Neuronal stem cell (in vitro differentiated cells): ENCODE measurements at regions not wholly inside any gene's neighbourhood (a gene's known extent, or its start where the extent isn't known, plus 50 kb on each side); places are given as distances from the start of the nearest gene placed in this dataset.

Source experiments
- DNase-seq: peaks from one replicate; pipeline ENCODE4 v3.0.0-alpha.2; 2013; ENCODE audit warnings: low spot score
- H2AFZ ChIP-seq: one replicate; pipeline ENCODE4 v1.6.1; 2013; ENCODE audit warnings: mild to moderate bottlenecking, low read length, inconsistent platforms
- H2AK5ac ChIP-seq: 2 replicates; pipeline ENCODE4 v1.6.1; 2013; ENCODE audit warnings: low read depth, mild to moderate bottlenecking, inconsistent platforms, low read length, moderate library complexity, mixed read lengths
- H2BK120ac ChIP-seq: 2 replicates; pipeline ENCODE4 v1.6.1; 2013; ENCODE audit warnings: low read depth, mild to moderate bottlenecking, inconsistent platforms, low read length, moderate library complexity, mixed read lengths
- H2BK12ac ChIP-seq: one replicate; pipeline ENCODE4 v1.6.1; 2013; ENCODE audit warnings: low read length, inconsistent platforms
- H2BK15ac ChIP-seq: 2 replicates; pipeline ENCODE4 v1.6.1; 2013; ENCODE audit warnings: mild to moderate bottlenecking, low read length, inconsistent platforms, mixed read lengths
- H2BK5ac ChIP-seq: one replicate; pipeline ENCODE4 v1.6.1; 2013; ENCODE audit warnings: inconsistent platforms, mild to moderate bottlenecking, low read length, moderate library complexity
- H3K14ac ChIP-seq: one replicate; pipeline ENCODE4 v1.6.1; 2013; ENCODE audit warnings: low read length, inconsistent platforms
- H3K18ac ChIP-seq: 2 replicates; pipeline ENCODE4 v1.6.1; 2013; ENCODE audit warnings: low read length, inconsistent platforms
- H3K23ac ChIP-seq: 2 replicates; pipeline ENCODE4 v1.6.1; 2013; ENCODE audit warnings: low read depth, mild to moderate bottlenecking, mixed read lengths, low read length, inconsistent platforms; ENCODE audit not compliant: poor library complexity
- H3K27ac ChIP-seq: replicated peaks from 3 replicates; pipeline ENCODE4 v1.5.1; 2013; ENCODE audit warnings: low read length, inconsistent platforms
- H3K27me3 ChIP-seq, 3 experiments: 2 replicates each; pipeline ENCODE4 v1.6.1; 2013; ENCODE audit warnings: low read length in 3 of 3, mild to moderate bottlenecking in 2 of 3, inconsistent platforms in 1 of 3, low read depth in 1 of 3, mixed read lengths in 1 of 3, moderate library complexity in 1 of 3; ENCODE audit not compliant: control insufficient read depth in 3 of 3, insufficient read depth in 3 of 3
- H3K36me3 ChIP-seq, 2 donors: replicated peaks in 1 of 2; 2 replicates each; pipeline ENCODE4 v1.6.1; 2013; ENCODE audit warnings: low read length in 2 of 2; ENCODE audit not compliant: control insufficient read depth in 2 of 2, insufficient read depth in 2 of 2
- H3K4ac ChIP-seq: 2 replicates; pipeline ENCODE4 v1.6.1; 2013; ENCODE audit warnings: inconsistent platforms, mild to moderate bottlenecking, low read length, moderate library complexity
- H3K4me1 ChIP-seq, 2 donors: 1 replicate in 1 of 2; 2 replicates in 1 of 2; pipeline ENCODE4 v1.6.1; 2013; ENCODE audit warnings: low read length in 2 of 2, low read depth in 1 of 2; ENCODE audit not compliant: control insufficient read depth in 2 of 2, insufficient read depth in 1 of 2
- H3K4me2 ChIP-seq: one replicate; pipeline ENCODE4 v1.6.1; 2013; ENCODE audit warnings: mild to moderate bottlenecking, low read length, inconsistent platforms; ENCODE audit not compliant: insufficient read depth, poor library complexity, severe bottlenecking
- H3K4me3 ChIP-seq, 2 donors: 2 replicates each; pipeline ENCODE4 v1.5.1; 2013; ENCODE audit warnings: low read length in 2 of 2, mild to moderate bottlenecking in 2 of 2, inconsistent platforms in 1 of 2, moderate library complexity in 1 of 2
- H3K79me1 ChIP-seq: one replicate; pipeline ENCODE4 v1.6.1; 2013; ENCODE audit warnings: low read depth, mild to moderate bottlenecking, inconsistent platforms, low read length, moderate library complexity
- H3K9ac ChIP-seq: one replicate; pipeline ENCODE4 v1.6.1; 2013; ENCODE audit warnings: mild to moderate bottlenecking, low read depth, low read length, inconsistent platforms; ENCODE audit not compliant: poor library complexity
- H3K9me3 ChIP-seq, 2 donors: replicated peaks in 1 of 2; 2 replicates each; pipeline versions ENCODE3 to v1.6.1; 2013; ENCODE audit warnings: low read length in 2 of 2, mild to moderate bottlenecking in 2 of 2, inconsistent platforms in 1 of 2, low read depth in 1 of 2, mixed read lengths in 1 of 2, moderate library complexity in 1 of 2; ENCODE audit not compliant: control insufficient read depth in 2 of 2, insufficient read depth in 1 of 2
- H4K8ac ChIP-seq: one replicate; pipeline ENCODE4 v1.6.1; 2013; ENCODE audit warnings: low read depth, mild to moderate bottlenecking, inconsistent platforms, low read length, moderate library complexity
- H4K91ac ChIP-seq: one replicate; pipeline ENCODE4 v1.6.1; 2013; ENCODE audit warnings: low read length, low read depth, mild to moderate bottlenecking, inconsistent platforms; ENCODE audit not compliant: poor library complexity
- WGBS, 2 donors: extraction: QIAGEN DNeasy Blood & Tissue Kit; methylation state at CpG; one replicate each; pipeline ENCODE4 v1.1.7; 2013; ENCODE audit warnings: missing lambda C conversion rate in 2 of 2, mixed read lengths in 1 of 2; ENCODE audit not compliant: insufficient read length in 2 of 2, insufficient replicate concordance in 1 of 2; ENCODE audit errors: extremely low coverage in 2 of 2; 5-methylcytosine and 5-hydroxymethylcytosine counted together

- no peak overlapping the region for H2BK12ac ChIP-seq
- H2BK5ac ChIP-seq, result no peak overlapping the region
- no peaks in the 10 kb centered on the region for H3K36me3 ChIP-seq
- H3K4me1 ChIP-seq, result no peaks in the 10 kb centered on the region
- H3K27ac ChIP-seq, result no peak overlapping the region
- peak overlapping the region; percentile 4 for H3K14ac ChIP-seq
- H3K4me2 ChIP-seq, result no peak overlapping the region
- H2BK15ac ChIP-seq, result no peak overlapping the region
- no peak overlapping the region for H4K91ac ChIP-seq
- H3K9me3 ChIP-seq, result no peaks in the 10 kb centered on the region
- no peak overlapping the region for H3K23ac ChIP-seq
- H3K27me3 ChIP-seq, result peaks cover 0 to 2% (median 0%) of the 10 kb centered on the region in 3 experiments
- no peak overlapping the region for H3K4ac ChIP-seq
- DNase-seq, result no peak
- no peak overlapping the region for H3K9ac ChIP-seq
- H2BK120ac ChIP-seq, result no peak overlapping the region
- no peak overlapping the region for H4K8ac ChIP-seq
- no peak overlapping the region for H3K18ac ChIP-seq
- peak overlapping the region; percentile 21 for H2AK5ac ChIP-seq
- no peak overlapping the region for H3K4me3 ChIP-seq
- peak overlapping the region; percentile 21 for H2AFZ ChIP-seq
- no peaks in the 10 kb centered on the region for H3K79me1 ChIP-seq
- no CpG with 5 or more reads among the region's 6 CpGs for WGBS, 2 donors
Measured at GRCh38 chr6:104017410-104018381, 842.0 kb downstream of the HACE1 start.

GRCh38 chr6:104014163-104014959 lies 845.4 kb downstream of the HACE1 start:
- Histone ChIP-seq H2BK5ac (no peak overlapping the region), H3K9ac (no peak overlapping the region), H3K79me1 (no peaks in the 10 kb centered on the region), H3K4me1 (no peaks in the 10 kb centered on the region), H4K8ac (no peak overlapping the region), H2BK120ac (no peak overlapping the region), H2BK12ac (no peak overlapping the region), H3K4me3 (no peak overlapping the region), H4K91ac (no peak overlapping the region), H3K18ac (no peak overlapping the region), H3K4me2 (no peak overlapping the region), H3K27me3 (peaks cover 0 to 2% (median 0%) of the 10 kb centered on the region in 3 experiments), H3K14ac (no peak overlapping the region), H3K36me3 (no peaks in the 10 kb centered on the region), H2AK5ac (no peak overlapping the region), H3K23ac (no peak overlapping the region), H2BK15ac (no peak overlapping the region), H3K27ac (no peak overlapping the region), H3K9me3 (no peaks in the 10 kb centered on the region), H2AFZ (no peak overlapping the region), H3K4ac (no peak overlapping the region)
- no CpG with 5 or more reads among the region's 2 CpGs for WGBS, 2 donors
- no peak for DNase-seq

- no peak overlapping the region for H3K27ac ChIP-seq
Measured at GRCh38 chr6:104013312-104013971, 846.3 kb downstream of the HACE1 start.

More at GRCh38 chr6:104013312-104013971, 846.3 kb downstream of the HACE1 start:
- Histone ChIP-seq H3K9ac (no peak overlapping the region), H3K18ac (no peak overlapping the region), H3K4me2 (no peak overlapping the region), H3K4me3 (no peak overlapping the region), H2BK120ac (no peak overlapping the region), H3K4ac (no peak overlapping the region), H3K14ac (no peak overlapping the region), H3K36me3 (no peaks in the 10 kb centered on the region), H2BK5ac (no peak overlapping the region), H4K8ac (no peak overlapping the region), H4K91ac (no peak overlapping the region), H2AK5ac (no peak overlapping the region), H2BK12ac (no peak overlapping the region), H3K23ac (no peak overlapping the region), H3K79me1 (no peaks in the 10 kb centered on the region), H3K27me3 (peaks cover 0 to 2% (median 0%) of the 10 kb centered on the region in 3 experiments), H3K4me1 (no peaks in the 10 kb centered on the region), H2BK15ac (no peak overlapping the region), H3K9me3 (no peaks in the 10 kb centered on the region), H2AFZ (no peak overlapping the region)
- no CpG with 5 or more reads among the region's 2 CpGs for WGBS, 2 donors
- DNase-seq, result no peak
